H1 (cell line): ENCODE measurements at regions not wholly inside any gene's neighbourhood (a gene's known extent, or its start where the extent isn't known, plus 50 kb on each side); places are given as distances from the start of the nearest gene placed in this dataset.

Source experiments
- CTCF ChIA-PET: fragments of 300-600 bp; sonication (Branson Sonifier 250); formaldehyde crosslinking; loops from one replicate; lab custom pipeline; 2021; ENCODE audit not compliant: partially characterized antibody; lab: Charles Lee
- POLR2A ChIA-PET: fragments of 300-600 bp; sonication (Branson Sonifier 250); formaldehyde crosslinking; loops from one replicate; lab custom pipeline; 2021; ENCODE audit warnings: inconsistent platforms; ENCODE audit not compliant: partially characterized antibody; lab: Charles Lee
- DNase-seq, 2 experiments: peaks; one replicate each; pipeline versions ENCODE4 v3.0.0 to v3.0.0-alpha.2; 2010 to 2022; ENCODE audit warnings: low spot score in 2 of 2, low read depth in 1 of 2, mixed read lengths in 1 of 2
- FAIRE-seq: peaks from 2 replicates; lab custom pipeline; 2011; peaks lifted over from hg19 to GRCh38; lab: Jason Lieb, UNC
- H2AFZ ChIP-seq: 2 replicates; pipeline ENCODE4 v1.8.1; 2012; ENCODE audit warnings: low read length, inconsistent platforms
- H2AK5ac ChIP-seq: 2 replicates; pipeline ENCODE4 v1.6.1; 2013; ENCODE audit warnings: low read depth, low read length
- H2BK120ac ChIP-seq: replicated peaks from 2 replicates; pipeline ENCODE3; 2013; ENCODE audit warnings: low read depth, low read length, inconsistent platforms
- H2BK12ac ChIP-seq: 2 replicates; pipeline ENCODE4 v1.6.1; 2013; ENCODE audit warnings: low read depth, low read length
- H2BK15ac ChIP-seq: 2 replicates; pipeline ENCODE4 v1.6.1; 2013; ENCODE audit warnings: low read length
- H2BK20ac ChIP-seq: 2 replicates; pipeline ENCODE4 v1.6.1; 2013; ENCODE audit warnings: low read length
- H2BK5ac ChIP-seq: 2 replicates; pipeline ENCODE4 v1.6.1; 2013; ENCODE audit warnings: low read depth, low read length
- H3K14ac ChIP-seq: 2 replicates; pipeline ENCODE4 v1.6.1; 2013; ENCODE audit warnings: inconsistent platforms; ENCODE audit not compliant: insufficient read length
- H3K18ac ChIP-seq: 2 replicates; pipeline ENCODE4 v1.6.1; 2013; ENCODE audit warnings: low read length; ENCODE audit errors: extremely low read depth
- H3K23ac ChIP-seq: 2 replicates; pipeline ENCODE4 v1.6.1; 2013; ENCODE audit warnings: inconsistent platforms; ENCODE audit not compliant: insufficient read length
- H3K23me2 ChIP-seq: 2 replicates; pipeline ENCODE4 v1.6.1; 2013; ENCODE audit warnings: low read depth, low read length
- H3K27ac ChIP-seq: 2 replicates; pipeline ENCODE4 v1.6.1; 2011; ENCODE audit warnings: low read depth, low read length, inconsistent platforms
- H3K27me3 ChIP-seq, 4 experiments: replicated peaks in 1 of 4; 1 replicate in 1 of 4; 2 replicates in 3 of 4; pipeline versions ENCODE4 v1.6.1 to v1.8.1; 2011 to 2013; ENCODE audit warnings: low read length in 3 of 4, mild to moderate bottlenecking in 3 of 4, inconsistent platforms in 2 of 4, mixed read lengths in 2 of 4, moderate library complexity in 1 of 4; ENCODE audit not compliant: control insufficient read depth in 3 of 4, insufficient read depth in 3 of 4; ENCODE audit errors: extremely low read depth in 1 of 4
- H3K36me3 ChIP-seq, 4 experiments: 2 replicates each; pipeline versions ENCODE4 v1.6.1 to v1.8.1; 2011 to 2013; ENCODE audit warnings: mild to moderate bottlenecking in 4 of 4, low read length in 3 of 4, moderate library complexity in 2 of 4, control low read depth in 1 of 4, inconsistent platforms in 1 of 4; ENCODE audit not compliant: insufficient read depth in 4 of 4, control insufficient read depth in 2 of 4
- H3K4ac ChIP-seq: replicated peaks from 2 replicates; pipeline ENCODE3; 2013; ENCODE audit warnings: low read length, low read depth, mixed read lengths, inconsistent platforms; ENCODE audit not compliant: insufficient read length
- H3K4me1 ChIP-seq, 4 experiments: replicated peaks in 1 of 4; 1 replicate in 1 of 4; 2 replicates in 3 of 4; pipeline versions ENCODE4 v1.6.1 to v1.8.1; 2011 to 2013; ENCODE audit warnings: low read length in 3 of 4, inconsistent platforms in 2 of 4, mixed read lengths in 1 of 4; ENCODE audit not compliant: insufficient read depth in 4 of 4, control insufficient read depth in 3 of 4
- H3K4me2 ChIP-seq, 2 experiments: 2 replicates each; pipeline versions ENCODE4 v1.6.1 to v1.8.1; 2011 to 2013; ENCODE audit warnings: low read depth in 2 of 2, low read length in 2 of 2, control low read depth in 1 of 2, inconsistent platforms in 1 of 2, mild to moderate bottlenecking in 1 of 2; ENCODE audit not compliant: insufficient read depth in 1 of 2
- H3K4me3 ChIP-seq, 4 experiments: fragments of 200-600, 300-600 bp in 1 of 4; sonication (generic), shearing (Covaris generic), sonication (Bioruptor Twin) in 1 of 4; 2 replicates each; pipeline versions ENCODE4 v1.5.1 to v1.8.1; 2011 to 2016; ENCODE audit warnings: low read length in 4 of 4, low read depth in 3 of 4, control low read depth in 2 of 4, inconsistent platforms in 2 of 4, mild to moderate bottlenecking in 2 of 4, mixed read lengths in 1 of 4, moderate library complexity in 1 of 4; ENCODE audit not compliant: insufficient read depth in 2 of 4; ENCODE audit errors: extremely low read depth in 1 of 4
- H3K56ac ChIP-seq: replicated peaks from 2 replicates; pipeline ENCODE3; 2013; ENCODE audit warnings: low read depth, mild to moderate bottlenecking, mixed read lengths, low read length, inconsistent platforms; ENCODE audit not compliant: insufficient read length
- H3K79me1 ChIP-seq: 2 replicates; pipeline ENCODE4 v1.6.1; 2013; ENCODE audit warnings: low read depth, low read length, control low read depth
- H3K79me2 ChIP-seq, 2 experiments: 2 replicates each; pipeline versions ENCODE4 v1.6.1 to v1.8.1; 2012 to 2013; ENCODE audit warnings: low read length in 2 of 2, mild to moderate bottlenecking in 2 of 2, inconsistent platforms in 1 of 2; ENCODE audit not compliant: insufficient read depth in 2 of 2, control insufficient read depth in 1 of 2
- H3K9ac ChIP-seq, 4 experiments: replicated peaks in 1 of 4; 1 replicate in 1 of 4; 2 replicates in 3 of 4; pipeline versions ENCODE4 v1.6.1 to v1.8.1; 2011 to 2013; ENCODE audit warnings: low read depth in 3 of 4, low read length in 3 of 4, control low read depth in 2 of 4, mild to moderate bottlenecking in 2 of 4, moderate library complexity in 2 of 4, inconsistent platforms in 1 of 4; ENCODE audit errors: extremely low read depth in 1 of 4
- H3K9me3 ChIP-seq, 2 experiments: 2 replicates each; pipeline versions ENCODE4 v1.6.1 to v1.8.1; 2012 to 2013; ENCODE audit warnings: mild to moderate bottlenecking in 2 of 2, moderate library complexity in 2 of 2, control low read depth in 1 of 2, inconsistent platforms in 1 of 2, low read depth in 1 of 2, low read length in 1 of 2, mixed read lengths in 1 of 2; ENCODE audit not compliant: insufficient read depth in 2 of 2
- H4K20me1 ChIP-seq, 2 experiments: replicated peaks in 1 of 2; 2 replicates each; pipeline versions ENCODE3 to v1.8.1; 2011 to 2013; ENCODE audit warnings: inconsistent platforms in 2 of 2, low read length in 2 of 2, mild to moderate bottlenecking in 1 of 2; ENCODE audit not compliant: insufficient read depth in 2 of 2, control insufficient read depth in 1 of 2
- H4K5ac ChIP-seq: 2 replicates; pipeline ENCODE4 v1.6.1; 2013; ENCODE audit warnings: low read length, low read depth, mixed read lengths, inconsistent platforms; ENCODE audit not compliant: insufficient read length
- H4K8ac ChIP-seq: 2 replicates; pipeline ENCODE4 v1.8.0; 2013; ENCODE audit warnings: mild to moderate bottlenecking, moderate library complexity, low read length, inconsistent platforms; ENCODE audit not compliant: insufficient read depth; ENCODE audit errors: extremely low read depth
- H4K91ac ChIP-seq: replicated peaks from 2 replicates; pipeline ENCODE3; 2013; ENCODE audit warnings: low read length, mixed read lengths, inconsistent platforms; ENCODE audit not compliant: insufficient read length
- BCL11A ChIP-seq, 2 experiments: IDR thresholded peaks; one replicate each; pipeline ENCODE4 v1.6.1; 2011; ENCODE audit warnings: low read depth in 2 of 2, low read length in 2 of 2, mild to moderate bottlenecking in 2 of 2
- BRCA1 ChIP-seq: IDR thresholded peaks from 2 replicates; pipeline ENCODE4 v1.6.1; 2012; ENCODE audit warnings: low read depth, low read length, improper control_type of control experiment
- CBX8 ChIP-seq: fragments of 300-800, 300-1000 bp; sonication (generic); IDR thresholded peaks from 2 replicates; pipeline ENCODE4 v1.7.1; 2016; ENCODE audit warnings: low read depth, low read length, borderline replicate concordance
- CEBPB ChIP-seq: IDR thresholded peaks from 2 replicates; pipeline ENCODE4 v1.6.1; 2012; ENCODE audit warnings: low read depth, low read length
- E2F6 ChIP-seq: IDR thresholded peaks from 2 replicates; pipeline ENCODE4 v1.6.1; 2012; ENCODE audit warnings: inconsistent platforms
- EZH2 ChIP-seq: fragments of 200-600 bp; sonication (generic); IDR thresholded peaks from 2 replicates; pipeline ENCODE4 v1.7.1; 2012; ENCODE audit warnings: low read depth, mild to moderate bottlenecking, moderate library complexity, low read length, inconsistent platforms; ENCODE audit not compliant: severe bottlenecking
- FOSL1 ChIP-seq: IDR thresholded peaks from 2 replicates; pipeline ENCODE4 v1.6.1; 2011; ENCODE audit warnings: mild to moderate bottlenecking, low read depth, low read length, moderate library complexity; ENCODE audit not compliant: insufficient read depth
- GABPA ChIP-seq: IDR thresholded peaks from 2 replicates; pipeline ENCODE4 v1.6.1; 2011; ENCODE audit warnings: mild to moderate bottlenecking, low read length, moderate library complexity, borderline replicate concordance; ENCODE audit not compliant: insufficient read depth
- KDM4A ChIP-seq: IDR thresholded peaks from one replicate; pipeline ENCODE4 v1.7.1; 2012; ENCODE audit warnings: low read depth, mild to moderate bottlenecking, moderate library complexity, low read length, inconsistent platforms; ENCODE audit not compliant: severe bottlenecking
- POLR2A ChIP-seq, 2 experiments: IDR thresholded peaks; 1 replicate in 1 of 2; 2 replicates in 1 of 2; pipeline ENCODE4 v1.6.1; 2011; ENCODE audit warnings: low read depth in 2 of 2, low read length in 2 of 2, mild to moderate bottlenecking in 2 of 2; ENCODE audit errors: control extremely low read depth in 1 of 2
- RXRA ChIP-seq: IDR thresholded peaks from 2 replicates; pipeline ENCODE4 v1.6.1; 2011; ENCODE audit warnings: low read depth, mild to moderate bottlenecking, low read length, moderate library complexity; ENCODE audit not compliant: insufficient read depth
- SIRT6 ChIP-seq: IDR thresholded peaks from one replicate; pipeline ENCODE4 v1.7.1; 2012; ENCODE audit warnings: low read length, inconsistent platforms
- SIX5 ChIP-seq: IDR thresholded peaks from 2 replicates; pipeline ENCODE4 v1.6.1; 2011; ENCODE audit warnings: mild to moderate bottlenecking, low read depth, low read length
- TAF1 ChIP-seq: IDR thresholded peaks from 2 replicates; pipeline ENCODE4 v1.6.1; 2011; ENCODE audit warnings: mild to moderate bottlenecking, low read depth, low read length
- TAF7 ChIP-seq: optimal IDR thresholded peaks from 2 replicates; pipeline ENCODE3; 2011; ENCODE audit warnings: low read depth, mild to moderate bottlenecking, inconsistent platforms, low read length, moderate library complexity, borderline replicate concordance
- TBP ChIP-seq: IDR thresholded peaks from 2 replicates; pipeline ENCODE4 v1.6.1; 2011; ENCODE audit warnings: low read depth, low read length, improper control_type of control experiment
- WGBS, 2 experiments: shearing (Covaris generic) in 1 of 2; methylation state at CpG; one replicate each; pipeline versions ENCODE4 v1.1.6 to v1.1.7; 2013 to 2015; ENCODE audit warnings: low lambda C conversion rate in 2 of 2, mixed read lengths in 2 of 2, inconsistent platforms in 1 of 2, low coverage in 1 of 2, missing lambda C conversion rate in 1 of 2; ENCODE audit not compliant: insufficient replicate concordance in 2 of 2, insufficient coverage in 1 of 2, insufficient read length in 1 of 2; ENCODE audit errors: extremely low coverage in 1 of 2, missing lambda C conversion rate in 1 of 2; 5-methylcytosine and 5-hydroxymethylcytosine counted together

GRCh38 chr7:130850956-130851355 lies 116.9 kb upstream of the KLF14 start:
- no peak overlapping the region for H3K9ac ChIP-seq
- H3K23ac ChIP-seq, result no peak overlapping the region
- H4K20me1 ChIP-seq, result no peaks in the 10 kb centered on the region
- H3K27me3 ChIP-seq, result no peaks in the 10 kb centered on the region
- H3K18ac ChIP-seq, result no peak overlapping the region
- H3K4me1 ChIP-seq, result no peaks in the 10 kb centered on the region
- no peak overlapping the region for H3K4me2 ChIP-seq
- no peak overlapping the region for H2BK5ac ChIP-seq
- no peak overlapping the region for H3K4ac ChIP-seq
- no peak overlapping the region for H3K27ac ChIP-seq
- WGBS, 2 experiments, result 93% methylated on average over 1 of the region's 1 CpG; no CpG with 5 or more reads in 1 of the 2 experiments
- no peaks in the 10 kb centered on the region for H3K79me1 ChIP-seq
- no peak overlapping the region for H3K4me3 ChIP-seq
- H2AFZ ChIP-seq, result no peak overlapping the region
- H3K14ac ChIP-seq, result no peak overlapping the region
- DNase-seq (no peak), FAIRE-seq (no peak)
- H3K36me3 ChIP-seq, result no peaks in the 10 kb centered on the region
- no peak overlapping the region for H2BK20ac ChIP-seq
- H4K5ac ChIP-seq, result no peak overlapping the region
- H4K8ac ChIP-seq, result no peak overlapping the region
- no peak overlapping the region for H2BK120ac ChIP-seq
- H2BK12ac ChIP-seq, result no peak overlapping the region
- no peaks in the 10 kb centered on the region for H3K23me2 ChIP-seq
- POLR2A ChIA-PET, result no interaction called here
- H2BK15ac ChIP-seq, result no peak overlapping the region
- no peak overlapping the region for H2AK5ac ChIP-seq
- H3K79me2 ChIP-seq, result no peaks in the 10 kb centered on the region
- no peak overlapping the region for H4K91ac ChIP-seq
- H3K9me3 ChIP-seq, result no peaks in the 10 kb centered on the region
- CTCF ChIA-PET, result interaction anchor here (1.0 kb wide), 1 partner anchor 25 kb away, joined by 3 read pairs; no protein-coding TSS in a partner anchor
- H3K56ac ChIP-seq, result no peak overlapping the region
- no peak for TF ChIP-seq TAF7
- no peak for TF ChIP-seq BRCA1
- TF ChIP-seq GABPA, result no peak
- no peak for TF ChIP-seq SIRT6
- TF ChIP-seq POLR2A (IDR thresholded peaks at IDR 0.05; ENCODE audit: control extremely low read depth in 1 of 2, low read depth in 2 of 2, low read length in 2 of 2), result no peak
- TF ChIP-seq SIX5, result no peak
- TF ChIP-seq BCL11A (IDR thresholded peaks at IDR 0.05; ENCODE audit: low read depth in 2 of 2, low read length in 2 of 2), result no peak
- no peak for TF ChIP-seq EZH2
- TF ChIP-seq RXRA, result no peak
- TF ChIP-seq CEBPB, result no peak
- no peak for TF ChIP-seq FOSL1
- no peak for TF ChIP-seq TBP
- TF ChIP-seq E2F6, result no peak
- TF ChIP-seq CBX8, result no peak
- TF ChIP-seq TAF1, result no peak
- no peak for TF ChIP-seq KDM4A
